ENCODE measurements at regions not wholly inside any gene's neighbourhood (a gene's known extent, or its start where the extent isn't known, plus 50 kb on each side); places are given as distances from the start of the nearest gene placed in this dataset.

DNA sequence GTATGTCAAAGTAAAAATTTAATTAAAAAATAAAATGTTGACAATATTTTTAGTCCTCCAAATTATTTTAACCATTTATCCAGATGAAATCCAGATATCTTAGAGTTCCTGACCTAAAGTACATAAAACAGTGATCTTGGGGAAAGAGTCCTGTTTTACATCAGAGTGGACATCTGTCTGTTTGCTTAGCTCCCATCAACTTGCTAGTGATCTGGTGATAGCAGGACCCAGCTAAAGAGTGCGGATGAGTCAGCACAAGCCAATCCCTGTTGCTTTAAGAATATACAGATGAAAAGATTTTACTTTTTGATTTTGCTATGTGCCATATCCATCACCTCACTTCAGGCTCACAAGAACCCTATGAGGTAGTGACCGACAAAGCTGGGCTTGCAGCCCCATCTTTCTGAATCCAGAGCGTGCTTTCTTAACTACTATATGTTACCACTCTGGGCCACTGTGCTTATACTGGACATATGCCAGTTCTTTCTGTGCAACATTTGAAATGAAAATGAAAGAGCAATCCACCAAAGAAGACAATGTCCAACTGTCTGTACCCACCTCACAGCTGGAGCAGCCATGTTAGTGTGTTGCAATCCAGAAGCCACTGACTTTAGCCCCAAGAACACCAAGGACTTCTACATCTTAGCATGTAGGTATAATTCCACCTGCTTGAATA lies 167.6 kb upstream of the SESN3 start:
- no peak overlapping the region for H3K4me3 ChIP-seq (replicated peaks in 1 of 2; ENCODE audit: low read depth in 1 of 2, low read length in 2 of 2)
- no peak overlapping the region for H3K4me2 ChIP-seq (ENCODE audit: low read length)
- H2AFZ ChIP-seq (ENCODE audit: low read depth, low read length, poor library complexity, severe bottlenecking): no peak overlapping the region
- no peak for TF ChIP-seq SIN3A (IDR thresholded peaks at IDR 0.05; ENCODE audit: low read depth)
- intact Hi-C loops (cut with micrococcal nuclease): no loop called here
- no peaks in the 10 kb centered on the region for H3K4me1 ChIP-seq (ENCODE audit: control insufficient read depth in 1 of 2, insufficient read depth in 2 of 2, low read length in 2 of 2)
- ChIA-PET RAD21 (ENCODE audit: low non-redundant PET in 1 of 2, low total read pairs in 2 of 2, uncharacterized antibody in 2 of 2, unreplicated experiment in 2 of 2) (no interaction called here), POLR2A (no interaction called here), CTCF (no interaction called here)
- no peak; the same call in 1 of the 2 replicates for ATAC-seq
- no peaks in the 10 kb centered on the region for H4K20me1 ChIP-seq (ENCODE audit: insufficient read depth)
- H3K9ac ChIP-seq (ENCODE audit: low read length): no peak overlapping the region
- H3K27ac ChIP-seq (ENCODE audit: low read depth, low read length): no peak overlapping the region
- H3K9me2 ChIP-seq (ENCODE audit: insufficient read depth): no peaks in the 10 kb centered on the region
- no peak for DNase-seq (ENCODE audit: low read depth, low spot score)
- H3K79me2 ChIP-seq (ENCODE audit: insufficient read depth, low read length): no peaks in the 10 kb centered on the region
- H3K9me3 ChIP-seq (ENCODE audit: control insufficient read depth in 1 of 2, insufficient read depth in 1 of 2, low read depth in 1 of 2, low read length in 2 of 2): no peaks in the 10 kb centered on the region
- BruUV-seq (replicated peaks): no TSS peak
- no peaks in the 10 kb centered on the region for H3K36me3 ChIP-seq (ENCODE audit: control insufficient read depth in 1 of 2, insufficient read depth in 2 of 2, low read length in 2 of 2)
- H3K27me3 ChIP-seq (ENCODE audit: insufficient read depth, low read length): no peaks in the 10 kb centered on the region

DNA sequence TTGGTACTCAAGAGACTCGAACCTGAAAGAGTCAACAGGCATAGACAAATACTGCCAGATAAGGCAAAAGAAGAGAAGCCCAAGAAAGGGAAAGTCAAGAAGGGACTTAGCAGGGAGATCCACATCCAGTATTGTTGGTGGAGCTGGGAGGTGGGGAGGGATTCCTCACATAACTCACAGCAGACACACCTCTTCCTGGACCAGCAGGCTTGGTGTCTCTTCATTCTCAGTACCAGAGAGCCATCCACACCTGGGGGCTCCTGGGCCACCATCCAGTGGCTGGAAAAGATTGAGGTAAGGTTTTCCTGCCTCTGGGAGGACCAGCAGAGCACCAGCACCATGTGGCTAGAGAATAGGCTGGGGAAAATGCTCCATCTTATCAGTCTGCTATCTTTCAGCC lies 161.6 kb upstream of the SESN3 start:
- no TSS peak for BruUV-seq (replicated peaks)
- ATAC-seq (no peak), DNase-seq (ENCODE audit: low read depth, low spot score) (no peak)
- intact Hi-C loops (cut with micrococcal nuclease): no loop called here
- no peaks in the 10 kb centered on the region for H3K9me3 ChIP-seq (ENCODE audit: control insufficient read depth in 1 of 2, insufficient read depth in 1 of 2, low read depth in 1 of 2, low read length in 2 of 2)
- ChIA-PET RAD21 (ENCODE audit: low non-redundant PET in 1 of 2, low total read pairs in 2 of 2, uncharacterized antibody in 2 of 2, unreplicated experiment in 2 of 2) (no interaction called here), CTCF (no interaction called here), POLR2A (no interaction called here)
- no peaks in the 10 kb centered on the region for H3K27me3 ChIP-seq (ENCODE audit: insufficient read depth, low read length)
- H3K4me1 ChIP-seq (ENCODE audit: control insufficient read depth in 1 of 2, insufficient read depth in 2 of 2, low read length in 2 of 2): no peaks in the 10 kb centered on the region
- H2AFZ ChIP-seq (ENCODE audit: low read depth, low read length, poor library complexity, severe bottlenecking): no peak overlapping the region
- no peaks in the 10 kb centered on the region for H3K36me3 ChIP-seq (ENCODE audit: control insufficient read depth in 1 of 2, insufficient read depth in 2 of 2, low read length in 2 of 2)
- H3K4me3 ChIP-seq (replicated peaks in 1 of 2; ENCODE audit: low read depth in 1 of 2, low read length in 2 of 2): no peak overlapping the region
- H4K20me1 ChIP-seq (ENCODE audit: insufficient read depth): no peaks in the 10 kb centered on the region
- no peak for TF ChIP-seq POLR2AphosphoS5 (IDR thresholded peaks at IDR 0.05; ENCODE audit: low read depth, low read length)
- TF ChIP-seq, protein P1, sequence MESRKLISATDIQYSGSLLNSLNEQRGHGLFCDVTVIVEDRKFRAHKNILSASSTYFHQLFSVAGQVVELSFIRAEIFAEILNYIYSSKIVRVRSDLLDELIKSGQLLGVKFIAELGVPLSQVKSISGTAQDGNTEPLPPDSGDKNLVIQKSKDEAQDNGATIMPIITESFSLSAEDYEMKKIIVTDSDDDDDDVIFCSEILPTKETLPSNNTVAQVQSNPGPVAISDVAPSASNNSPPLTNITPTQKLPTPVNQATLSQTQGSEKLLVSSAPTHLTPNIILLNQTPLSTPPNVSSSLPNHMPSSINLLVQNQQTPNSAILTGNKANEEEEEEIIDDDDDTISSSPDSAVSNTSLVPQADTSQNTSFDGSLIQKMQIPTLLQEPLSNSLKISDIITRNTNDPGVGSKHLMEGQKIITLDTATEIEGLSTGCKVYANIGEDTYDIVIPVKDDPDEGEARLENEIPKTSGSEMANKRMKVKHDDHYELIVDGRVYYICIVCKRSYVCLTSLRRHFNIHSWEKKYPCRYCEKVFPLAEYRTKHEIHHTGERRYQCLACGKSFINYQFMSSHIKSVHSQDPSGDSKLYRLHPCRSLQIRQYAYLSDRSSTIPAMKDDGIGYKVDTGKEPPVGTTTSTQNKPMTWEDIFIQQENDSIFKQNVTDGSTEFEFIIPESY (IDR thresholded peaks at IDR 0.05; ENCODE audit: extremely low read depth, insufficient replicate concordance, low read length): no peak
- TF ChIP-seq EGR1 (IDR thresholded peaks at IDR 0.05; ENCODE audit: low read depth): no peak
- TF ChIP-seq YY1 (IDR thresholded peaks at IDR 0.05; ENCODE audit: extremely low read depth, insufficient replicate concordance, low read depth, low read length): no peak
- TF ChIP-seq, protein P2, sequence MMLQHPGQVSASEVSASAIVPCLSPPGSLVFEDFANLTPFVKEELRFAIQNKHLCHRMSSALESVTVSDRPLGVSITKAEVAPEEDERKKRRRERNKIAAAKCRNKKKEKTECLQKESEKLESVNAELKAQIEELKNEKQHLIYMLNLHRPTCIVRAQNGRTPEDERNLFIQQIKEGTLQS (IDR thresholded peaks at IDR 0.05): no peak
- no peak for TF ChIP-seq FOSL1 (IDR thresholded peaks at IDR 0.05; ENCODE audit: low read depth)
- no peak for TF ChIP-seq CEBPB (IDR thresholded peaks at IDR 0.05; ENCODE audit: low read depth)
- TF ChIP-seq ZFX (IDR thresholded peaks at IDR 0.05): no peak
- TF ChIP-seq SP1 (IDR thresholded peaks at IDR 0.05; ENCODE audit: low read depth): no peak
- no peak for TF ChIP-seq POLR2A (IDR thresholded peaks at IDR 0.05; ENCODE audit: borderline replicate concordance, extremely low read depth, insufficient read depth, insufficient read length)
- TF ChIP-seq, protein P3, sequence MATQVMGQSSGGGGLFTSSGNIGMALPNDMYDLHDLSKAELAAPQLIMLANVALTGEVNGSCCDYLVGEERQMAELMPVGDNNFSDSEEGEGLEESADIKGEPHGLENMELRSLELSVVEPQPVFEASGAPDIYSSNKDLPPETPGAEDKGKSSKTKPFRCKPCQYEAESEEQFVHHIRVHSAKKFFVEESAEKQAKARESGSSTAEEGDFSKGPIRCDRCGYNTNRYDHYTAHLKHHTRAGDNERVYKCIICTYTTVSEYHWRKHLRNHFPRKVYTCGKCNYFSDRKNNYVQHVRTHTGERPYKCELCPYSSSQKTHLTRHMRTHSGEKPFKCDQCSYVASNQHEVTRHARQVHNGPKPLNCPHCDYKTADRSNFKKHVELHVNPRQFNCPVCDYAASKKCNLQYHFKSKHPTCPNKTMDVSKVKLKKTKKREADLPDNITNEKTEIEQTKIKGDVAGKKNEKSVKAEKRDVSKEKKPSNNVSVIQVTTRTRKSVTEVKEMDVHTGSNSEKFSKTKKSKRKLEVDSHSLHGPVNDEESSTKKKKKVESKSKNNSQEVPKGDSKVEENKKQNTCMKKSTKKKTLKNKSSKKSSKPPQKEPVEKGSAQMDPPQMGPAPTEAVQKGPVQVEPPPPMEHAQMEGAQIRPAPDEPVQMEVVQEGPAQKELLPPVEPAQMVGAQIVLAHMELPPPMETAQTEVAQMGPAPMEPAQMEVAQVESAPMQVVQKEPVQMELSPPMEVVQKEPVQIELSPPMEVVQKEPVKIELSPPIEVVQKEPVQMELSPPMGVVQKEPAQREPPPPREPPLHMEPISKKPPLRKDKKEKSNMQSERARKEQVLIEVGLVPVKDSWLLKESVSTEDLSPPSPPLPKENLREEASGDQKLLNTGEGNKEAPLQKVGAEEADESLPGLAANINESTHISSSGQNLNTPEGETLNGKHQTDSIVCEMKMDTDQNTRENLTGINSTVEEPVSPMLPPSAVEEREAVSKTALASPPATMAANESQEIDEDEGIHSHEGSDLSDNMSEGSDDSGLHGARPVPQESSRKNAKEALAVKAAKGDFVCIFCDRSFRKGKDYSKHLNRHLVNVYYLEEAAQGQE (IDR thresholded peaks at IDR 0.05; ENCODE audit: low read depth): no peak
- no peak for TF ChIP-seq SRF (IDR thresholded peaks at IDR 0.05; ENCODE audit: low read depth)
- H3K9ac ChIP-seq (ENCODE audit: low read length): no peak overlapping the region
- H3K4me2 ChIP-seq (ENCODE audit: low read length): no peak overlapping the region
- no peaks in the 10 kb centered on the region for H3K9me2 ChIP-seq (ENCODE audit: insufficient read depth)
- no peak overlapping the region for H3K27ac ChIP-seq (ENCODE audit: low read depth, low read length)
- H3K79me2 ChIP-seq (ENCODE audit: insufficient read depth, low read length): no peaks in the 10 kb centered on the region

All from HCT116 (cell line).